WTC11 (cell line): ENCODE measurements at regions not wholly inside any gene's neighbourhood (a gene's known extent, or its start where the extent isn't known, plus 50 kb on each side); places are given as distances from the start of the nearest gene placed in this dataset.

Source experiments
- ATAC-seq: fragments of 200-7000 bp; cut with Tn5 transposase; 2 replicates; pipeline ENCODE4 v1.10.0; 2021; ENCODE audit warnings: mild to moderate bottlenecking, moderate library complexity
- CTCF ChIA-PET: fragments of 300-600 bp; sonication (Branson Sonifier 250); formaldehyde crosslinking; loops from one replicate; lab custom pipeline; 2021; ENCODE audit warnings: antibody characterized with exemption; lab: Charles Lee
- POLR2A ChIA-PET: fragments of 350-600 bp; sonication (Branson Sonifier 250); formaldehyde crosslinking; loops from one replicate; lab custom pipeline; 2021; ENCODE audit warnings: antibody characterized with exemption; lab: Charles Lee
- DNase-seq: peaks from one replicate; pipeline ENCODE4 v3.0.0; 2021; ENCODE audit warnings: low spot score
- H3K27ac Mint-ChIP-seq: 2 replicates; pipeline ENCODE4 v1.8.0; 2021; ENCODE audit warnings: mixed read lengths
- H3K27me3 Mint-ChIP-seq: 2 replicates; pipeline ENCODE4 v1.8.0; 2021; ENCODE audit warnings: low read depth, mild to moderate bottlenecking, moderate library complexity, mixed read lengths
- H3K36me3 Mint-ChIP-seq: 2 replicates; pipeline ENCODE4 v1.8.0; 2021; ENCODE audit warnings: mixed read lengths
- H3K4me1 Mint-ChIP-seq: 2 replicates; pipeline ENCODE4 v1.8.0; 2022; ENCODE audit warnings: mixed read lengths
- H3K4me3 Mint-ChIP-seq: 2 replicates; pipeline ENCODE4 v1.8.0; 2021; ENCODE audit warnings: mild to moderate bottlenecking, moderate library complexity, mixed read lengths
- H3K9me3 Mint-ChIP-seq: 2 replicates; pipeline ENCODE4 v1.8.0; 2021; ENCODE audit warnings: mixed read lengths
- EMX1 ChIP-seq: fragments of 250-450 bp; sonication (Bioruptor Pico); IDR thresholded peaks from 2 replicates; pipeline ENCODE4 v1.8.0; 2021; ENCODE audit warnings: mild to moderate bottlenecking
- ERG ChIP-seq: fragments of 250-450 bp; sonication (Bioruptor Pico); IDR thresholded peaks from 2 replicates; pipeline ENCODE4 v1.8.0; 2021; ENCODE audit warnings: mild to moderate bottlenecking
- HMGA2 ChIP-seq: fragments of 250-450 bp; sonication (Bioruptor Pico); IDR thresholded peaks from 2 replicates; pipeline ENCODE4 v1.4.0; 2021; ENCODE audit warnings: mild to moderate bottlenecking, moderate library complexity
- KAT7 ChIP-seq: sonication (generic); formaldehyde crosslinking; IDR thresholded peaks from 2 replicates; pipeline ENCODE4 v1.8.1; 2023; ENCODE audit warnings: missing genetic modification reagents, mild to moderate bottlenecking, borderline replicate concordance
- MAX ChIP-seq: sonication (generic); formaldehyde crosslinking; IDR thresholded peaks from 2 replicates; pipeline ENCODE4 v1.8.0; 2022; ENCODE audit warnings: mild to moderate bottlenecking, missing genetic modification reagents
- NFYB ChIP-seq: sonication (generic); formaldehyde crosslinking; conservative IDR thresholded peaks from 2 replicates; pipeline ENCODE4 v1.8.0; 2022; ENCODE audit warnings: low read depth, missing genetic modification reagents
- NR2C2 ChIP-seq: sonication (generic); formaldehyde crosslinking; IDR thresholded peaks from 2 replicates; pipeline ENCODE4 v1.8.0; 2022; ENCODE audit warnings: mild to moderate bottlenecking, missing genetic modification reagents
- SMAD3 ChIP-seq: sonication (generic); formaldehyde crosslinking; IDR thresholded peaks from 2 replicates; pipeline ENCODE4 v1.8.0; 2022; ENCODE audit warnings: missing genetic modification reagents, mild to moderate bottlenecking, borderline replicate concordance
- SMAD4 ChIP-seq: sonication (generic); formaldehyde crosslinking; IDR thresholded peaks from 2 replicates; pipeline ENCODE4 v1.8.0; 2022; ENCODE audit warnings: mild to moderate bottlenecking, missing genetic modification reagents
- SOX15 ChIP-seq: fragments of 250-450 bp; sonication (Bioruptor Pico); IDR thresholded peaks from 2 replicates; pipeline ENCODE4 v1.9.0; 2021; ENCODE audit warnings: mild to moderate bottlenecking
- TCF7 ChIP-seq: sonication (generic); formaldehyde crosslinking; IDR thresholded peaks from 2 replicates; pipeline ENCODE4 v1.8.0; 2022; ENCODE audit warnings: mild to moderate bottlenecking, low read depth, missing genetic modification reagents, moderate library complexity
- TEAD1 ChIP-seq: sonication (generic); formaldehyde crosslinking; IDR thresholded peaks from 2 replicates; pipeline ENCODE4 v1.8.0; 2022; ENCODE audit warnings: mild to moderate bottlenecking, missing genetic modification reagents
- TEAD4 ChIP-seq: sonication (generic); formaldehyde crosslinking; IDR thresholded peaks from 2 replicates; pipeline ENCODE4 v1.8.0; 2022; ENCODE audit warnings: mild to moderate bottlenecking, missing genetic modification reagents
- TP53 ChIP-seq: sonication (generic); formaldehyde crosslinking; IDR thresholded peaks from 2 replicates; pipeline ENCODE4 v1.8.1; 2023; ENCODE audit warnings: mild to moderate bottlenecking, missing genetic modification reagents
- ZBTB43 ChIP-seq: sonication (generic); formaldehyde crosslinking; IDR thresholded peaks from 2 replicates; pipeline ENCODE4 v1.8.1; 2023; ENCODE audit warnings: mild to moderate bottlenecking, missing genetic modification reagents
- ZNF121 ChIP-seq: sonication (generic); formaldehyde crosslinking; IDR thresholded peaks from 2 replicates; pipeline ENCODE4 v1.8.0; 2023; ENCODE audit warnings: missing genetic modification reagents
- ZNF138 ChIP-seq: sonication (generic); formaldehyde crosslinking; conservative IDR thresholded peaks from 2 replicates; pipeline ENCODE4 v1.8.1; 2022; ENCODE audit warnings: mild to moderate bottlenecking, moderate library complexity, missing genetic modification reagents
- ZNF263 ChIP-seq: sonication (generic); formaldehyde crosslinking; IDR thresholded peaks from 2 replicates; pipeline ENCODE4 v1.8.1; 2022; ENCODE audit warnings: low read depth, mild to moderate bottlenecking, moderate library complexity, missing genetic modification reagents
- ZNF416 ChIP-seq: fragments of 250-450 bp; sonication (Bioruptor Pico); IDR thresholded peaks from 2 replicates; pipeline ENCODE4 v1.9.0; 2021; ENCODE audit warnings: mild to moderate bottlenecking, inconsistent platforms
- TF ChIP-seq, protein P1 (sequence below): sonication (generic); formaldehyde crosslinking; IDR thresholded peaks from 2 replicates; pipeline ENCODE4 v1.8.1; 2023; ENCODE audit warnings: mild to moderate bottlenecking, moderate library complexity, missing genetic modification reagents
- TF ChIP-seq, protein P2 (sequence below): sonication (generic); formaldehyde crosslinking; IDR thresholded peaks from 2 replicates; pipeline ENCODE4 v1.8.0; 2022; ENCODE audit warnings: mild to moderate bottlenecking, missing genetic modification reagents
- TF ChIP-seq, protein P3 (sequence below): sonication (generic); formaldehyde crosslinking; IDR thresholded peaks from 2 replicates; pipeline ENCODE4 v1.8.0; 2023; ENCODE audit warnings: missing genetic modification reagents, mild to moderate bottlenecking, borderline replicate concordance
- TF ChIP-seq, protein P4 (sequence below): fragments of 250-450 bp; sonication (Bioruptor Pico); IDR thresholded peaks from 2 replicates; pipeline ENCODE4 v2.1.2; 2022; ENCODE audit warnings: mild to moderate bottlenecking, moderate library complexity

GRCh38 chr12:58189893-58190292 lies 248.5 kb downstream of the ATP23 start:
- H3K4me1 Mint-ChIP-seq = no peaks in the 10 kb centered on the region
- CTCF ChIA-PET = interaction anchor here (1.1 to 1.2 kb wide), 2 partner anchors 14 to 207 kb away, joined by 3 read pairs; no protein-coding TSS in a partner anchor
- DNase-seq = no peak
- H3K36me3 Mint-ChIP-seq = peaks cover 5% of the 10 kb centered on the region; the same call in 1 of the 2 replicates
- H3K9me3 Mint-ChIP-seq = peaks cover 20% of the 10 kb centered on the region
- H3K4me3 Mint-ChIP-seq = no peak overlapping the region
- ATAC-seq = no peak
- TF ChIP-seq ZNF263 (CRISPR knock-in tag) = no peak
- TF ChIP-seq HMGA2 (CRISPR knock-in tag) = no peak
- TF ChIP-seq, protein P1, sequence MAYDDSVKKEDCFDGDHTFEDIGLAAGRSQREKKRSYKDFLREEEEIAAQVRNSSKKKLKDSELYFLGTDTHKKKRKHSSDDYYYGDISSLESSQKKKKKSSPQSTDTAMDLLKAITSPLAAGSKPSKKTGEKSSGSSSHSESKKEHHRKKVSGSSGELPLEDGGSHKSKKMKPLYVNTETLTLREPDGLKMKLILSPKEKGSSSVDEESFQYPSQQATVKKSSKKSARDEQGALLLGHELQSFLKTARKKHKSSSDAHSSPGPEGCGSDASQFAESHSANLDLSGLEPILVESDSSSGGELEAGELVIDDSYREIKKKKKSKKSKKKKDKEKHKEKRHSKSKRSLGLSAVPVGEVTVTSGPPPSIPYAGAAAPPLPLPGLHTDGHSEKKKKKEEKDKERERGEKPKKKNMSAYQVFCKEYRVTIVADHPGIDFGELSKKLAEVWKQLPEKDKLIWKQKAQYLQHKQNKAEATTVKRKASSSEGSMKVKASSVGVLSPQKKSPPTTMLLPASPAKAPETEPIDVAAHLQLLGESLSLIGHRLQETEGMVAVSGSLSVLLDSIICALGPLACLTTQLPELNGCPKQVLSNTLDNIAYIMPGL (CRISPR knock-in tag) = no peak
- no peak for TF ChIP-seq ERG (CRISPR knock-in tag)
- TF ChIP-seq SMAD4 (CRISPR knock-in tag) = no peak
- no peak for TF ChIP-seq ZNF138 (CRISPR knock-in tag)
- no peak for TF ChIP-seq TEAD4 (CRISPR knock-in tag)
- no peak for TF ChIP-seq NR2C2 (CRISPR knock-in tag)
- no peak for TF ChIP-seq KAT7 (CRISPR knock-in tag)
- no peak for TF ChIP-seq ZBTB43 (CRISPR knock-in tag)
- no peak for TF ChIP-seq ZNF416 (CRISPR knock-in tag)
- no peak for TF ChIP-seq NFYB
- TF ChIP-seq SOX15 (CRISPR knock-in tag) = no peak
- TF ChIP-seq, protein P2, sequence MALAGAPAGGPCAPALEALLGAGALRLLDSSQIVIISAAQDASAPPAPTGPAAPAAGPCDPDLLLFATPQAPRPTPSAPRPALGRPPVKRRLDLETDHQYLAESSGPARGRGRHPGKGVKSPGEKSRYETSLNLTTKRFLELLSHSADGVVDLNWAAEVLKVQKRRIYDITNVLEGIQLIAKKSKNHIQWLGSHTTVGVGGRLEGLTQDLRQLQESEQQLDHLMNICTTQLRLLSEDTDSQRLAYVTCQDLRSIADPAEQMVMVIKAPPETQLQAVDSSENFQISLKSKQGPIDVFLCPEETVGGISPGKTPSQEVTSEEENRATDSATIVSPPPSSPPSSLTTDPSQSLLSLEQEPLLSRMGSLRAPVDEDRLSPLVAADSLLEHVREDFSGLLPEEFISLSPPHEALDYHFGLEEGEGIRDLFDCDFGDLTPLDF (CRISPR knock-in tag) = no peak
- TF ChIP-seq TP53 = no peak
- TF ChIP-seq ZNF121 (CRISPR knock-in tag) = no peak
- TF ChIP-seq SMAD3 (CRISPR knock-in tag) = no peak
- TF ChIP-seq TEAD1 (CRISPR knock-in tag) = no peak
- no peak overlapping the region for H3K27ac Mint-ChIP-seq
- POLR2A ChIA-PET = no interaction called here
- H3K27me3 Mint-ChIP-seq = no peaks in the 10 kb centered on the region

DNA sequence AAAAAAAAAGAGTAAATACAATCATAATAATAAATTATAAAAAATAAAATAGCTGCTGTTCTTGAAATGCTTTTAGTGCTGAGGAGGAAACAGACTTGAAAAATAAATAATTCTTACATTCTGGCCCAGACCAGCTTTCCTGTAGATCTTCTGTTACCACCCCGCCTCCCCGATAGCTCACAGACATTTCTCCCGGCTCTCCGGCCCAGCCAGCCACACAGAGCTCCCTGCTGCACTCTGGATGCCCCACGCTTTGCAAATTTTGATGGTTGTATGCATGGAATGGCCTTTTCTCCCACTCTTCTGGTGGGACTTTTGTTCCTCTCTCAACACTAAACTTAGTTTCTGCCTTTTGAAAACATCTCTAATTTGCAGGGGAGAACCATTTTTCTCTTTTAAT lies 249.3 kb downstream of the ATP23 start:
- POLR2A ChIA-PET = interaction anchor here (0.7 kb wide), 1 partner anchor 16 kb away, joined by 5 read pairs; no protein-coding TSS in a partner anchor
- Mint-ChIP-seq H3K36me3 (peaks cover 5% of the 10 kb centered on the region; the same call in 1 of the 2 replicates), H3K9me3 (peaks cover 27% of the 10 kb centered on the region), H3K4me1 (no peaks in the 10 kb centered on the region), H3K27ac (no peak overlapping the region), H3K27me3 (no peaks in the 10 kb centered on the region), H3K4me3 (no peak overlapping the region)
- ATAC-seq = no peak
- no peak for DNase-seq
- CTCF ChIA-PET = interaction anchor here (1.1 to 1.2 kb wide), 2 partner anchors 15 to 207 kb away, joined by 3 read pairs; no protein-coding TSS in a partner anchor
- TF ChIP-seq MAX (CRISPR knock-in tag) (no peak), EMX1 (CRISPR knock-in tag) (no peak), TCF7 (CRISPR knock-in tag) (no peak)
- TF ChIP-seq, protein P3, sequence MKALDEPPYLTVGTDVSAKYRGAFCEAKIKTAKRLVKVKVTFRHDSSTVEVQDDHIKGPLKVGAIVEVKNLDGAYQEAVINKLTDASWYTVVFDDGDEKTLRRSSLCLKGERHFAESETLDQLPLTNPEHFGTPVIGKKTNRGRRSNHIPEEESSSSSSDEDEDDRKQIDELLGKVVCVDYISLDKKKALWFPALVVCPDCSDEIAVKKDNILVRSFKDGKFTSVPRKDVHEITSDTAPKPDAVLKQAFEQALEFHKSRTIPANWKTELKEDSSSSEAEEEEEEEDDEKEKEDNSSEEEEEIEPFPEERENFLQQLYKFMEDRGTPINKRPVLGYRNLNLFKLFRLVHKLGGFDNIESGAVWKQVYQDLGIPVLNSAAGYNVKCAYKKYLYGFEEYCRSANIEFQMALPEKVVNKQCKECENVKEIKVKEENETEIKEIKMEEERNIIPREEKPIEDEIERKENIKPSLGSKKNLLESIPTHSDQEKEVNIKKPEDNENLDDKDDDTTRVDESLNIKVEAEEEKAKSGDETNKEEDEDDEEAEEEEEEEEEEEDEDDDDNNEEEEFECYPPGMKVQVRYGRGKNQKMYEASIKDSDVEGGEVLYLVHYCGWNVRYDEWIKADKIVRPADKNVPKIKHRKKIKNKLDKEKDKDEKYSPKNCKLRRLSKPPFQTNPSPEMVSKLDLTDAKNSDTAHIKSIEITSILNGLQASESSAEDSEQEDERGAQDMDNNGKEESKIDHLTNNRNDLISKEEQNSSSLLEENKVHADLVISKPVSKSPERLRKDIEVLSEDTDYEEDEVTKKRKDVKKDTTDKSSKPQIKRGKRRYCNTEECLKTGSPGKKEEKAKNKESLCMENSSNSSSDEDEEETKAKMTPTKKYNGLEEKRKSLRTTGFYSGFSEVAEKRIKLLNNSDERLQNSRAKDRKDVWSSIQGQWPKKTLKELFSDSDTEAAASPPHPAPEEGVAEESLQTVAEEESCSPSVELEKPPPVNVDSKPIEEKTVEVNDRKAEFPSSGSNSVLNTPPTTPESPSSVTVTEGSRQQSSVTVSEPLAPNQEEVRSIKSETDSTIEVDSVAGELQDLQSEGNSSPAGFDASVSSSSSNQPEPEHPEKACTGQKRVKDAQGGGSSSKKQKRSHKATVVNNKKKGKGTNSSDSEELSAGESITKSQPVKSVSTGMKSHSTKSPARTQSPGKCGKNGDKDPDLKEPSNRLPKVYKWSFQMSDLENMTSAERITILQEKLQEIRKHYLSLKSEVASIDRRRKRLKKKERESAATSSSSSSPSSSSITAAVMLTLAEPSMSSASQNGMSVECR (CRISPR knock-in tag) = no peak
- TF ChIP-seq, protein P4, sequence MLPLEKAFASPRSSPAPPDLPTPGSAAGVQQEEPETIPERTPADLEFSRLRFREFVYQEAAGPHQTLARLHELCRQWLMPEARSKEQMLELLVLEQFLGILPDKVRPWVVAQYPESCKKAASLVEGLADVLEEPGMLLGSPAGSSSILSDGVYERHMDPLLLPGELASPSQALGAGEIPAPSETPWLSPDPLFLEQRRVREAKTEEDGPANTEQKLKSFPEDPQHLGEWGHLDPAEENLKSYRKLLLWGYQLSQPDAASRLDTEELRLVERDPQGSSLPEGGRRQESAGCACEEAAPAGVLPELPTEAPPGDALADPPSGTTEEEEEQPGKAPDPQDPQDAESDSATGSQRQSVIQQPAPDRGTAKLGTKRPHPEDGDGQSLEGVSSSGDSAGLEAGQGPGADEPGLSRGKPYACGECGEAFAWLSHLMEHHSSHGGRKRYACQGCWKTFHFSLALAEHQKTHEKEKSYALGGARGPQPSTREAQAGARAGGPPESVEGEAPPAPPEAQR = no peak
